ENCODE measurements at regions not wholly inside any gene's neighbourhood (a gene's known extent, or its start where the extent isn't known, plus 50 kb on each side); places are given as distances from the start of the nearest gene placed in this dataset.

GRCh38 chr6:44558024-44558831, 170.7 kb downstream of the CDC5L start:
- no peak overlapping the region for H3K4me3 ChIP-seq (ENCODE audit: control insufficient read depth, low read depth, low read length)
- TF ChIP-seq, protein P1, sequence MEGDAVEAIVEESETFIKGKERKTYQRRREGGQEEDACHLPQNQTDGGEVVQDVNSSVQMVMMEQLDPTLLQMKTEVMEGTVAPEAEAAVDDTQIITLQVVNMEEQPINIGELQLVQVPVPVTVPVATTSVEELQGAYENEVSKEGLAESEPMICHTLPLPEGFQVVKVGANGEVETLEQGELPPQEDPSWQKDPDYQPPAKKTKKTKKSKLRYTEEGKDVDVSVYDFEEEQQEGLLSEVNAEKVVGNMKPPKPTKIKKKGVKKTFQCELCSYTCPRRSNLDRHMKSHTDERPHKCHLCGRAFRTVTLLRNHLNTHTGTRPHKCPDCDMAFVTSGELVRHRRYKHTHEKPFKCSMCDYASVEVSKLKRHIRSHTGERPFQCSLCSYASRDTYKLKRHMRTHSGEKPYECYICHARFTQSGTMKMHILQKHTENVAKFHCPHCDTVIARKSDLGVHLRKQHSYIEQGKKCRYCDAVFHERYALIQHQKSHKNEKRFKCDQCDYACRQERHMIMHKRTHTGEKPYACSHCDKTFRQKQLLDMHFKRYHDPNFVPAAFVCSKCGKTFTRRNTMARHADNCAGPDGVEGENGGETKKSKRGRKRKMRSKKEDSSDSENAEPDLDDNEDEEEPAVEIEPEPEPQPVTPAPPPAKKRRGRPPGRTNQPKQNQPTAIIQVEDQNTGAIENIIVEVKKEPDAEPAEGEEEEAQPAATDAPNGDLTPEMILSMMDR (IDR thresholded peaks at IDR 0.05; ENCODE audit: control insufficient read depth, insufficient read depth, low read depth, low read length, missing control alignments) = no peak
- no peak for DNase-seq (ENCODE audit: low read depth)

GRCh38 chr6:44558832-44559251, 171.3 kb downstream of the CDC5L start:
- DNase-seq (ENCODE audit: low read depth) = no peak
- TF ChIP-seq, protein P1 (IDR thresholded peaks at IDR 0.05; ENCODE audit: control insufficient read depth, insufficient read depth, low read depth, low read length, missing control alignments) = no peak
- no peak overlapping the region for H3K4me3 ChIP-seq (ENCODE audit: control insufficient read depth, low read depth, low read length)

- H3K4me3 ChIP-seq (ENCODE audit: control insufficient read depth, low read depth, low read length) = no peak overlapping the region
- TF ChIP-seq, protein P1 (IDR thresholded peaks at IDR 0.05; ENCODE audit: control insufficient read depth, insufficient read depth, low read depth, low read length, missing control alignments) = no peak
- DNase-seq (ENCODE audit: low read depth) = no peak
Measured at GRCh38 chr6:44559486-44560270, 172.2 kb downstream of the CDC5L start.

DNA sequence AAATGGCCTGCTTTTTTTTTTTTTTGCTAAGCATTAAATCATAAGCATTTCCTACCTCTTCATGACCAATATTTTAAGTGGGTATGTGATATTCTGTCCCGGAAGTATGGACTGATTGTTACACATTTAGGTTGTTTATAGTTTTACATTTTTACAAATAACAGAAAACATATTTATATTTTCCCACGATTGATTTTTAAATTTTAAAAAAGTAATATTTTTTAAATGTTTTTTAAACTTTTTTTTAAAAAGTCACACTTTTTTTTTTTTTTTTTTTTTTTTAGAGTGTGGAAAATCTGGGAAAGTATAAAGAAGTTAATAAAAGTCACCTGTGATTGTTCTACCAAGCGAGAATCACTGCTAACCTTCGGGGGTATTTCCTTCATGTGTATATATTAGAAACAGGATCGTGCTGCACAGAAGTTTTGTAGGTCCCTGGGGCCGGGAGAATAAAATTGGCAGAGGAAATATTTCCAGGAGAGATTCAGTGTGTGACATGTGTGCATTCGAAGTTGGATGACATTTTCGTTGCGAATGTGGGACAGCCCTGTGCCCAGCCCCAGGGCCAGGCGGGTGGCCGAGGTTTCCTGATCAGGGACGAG, 173.1 kb downstream of the CDC5L start:
- TF ChIP-seq, protein P1 (IDR thresholded peaks at IDR 0.05; ENCODE audit: control insufficient read depth, insufficient read depth, low read depth, low read length, missing control alignments) = no peak
- H3K4me3 ChIP-seq (ENCODE audit: control insufficient read depth, low read depth, low read length) = no peak overlapping the region
- no peak for DNase-seq (ENCODE audit: low read depth)

DNA sequence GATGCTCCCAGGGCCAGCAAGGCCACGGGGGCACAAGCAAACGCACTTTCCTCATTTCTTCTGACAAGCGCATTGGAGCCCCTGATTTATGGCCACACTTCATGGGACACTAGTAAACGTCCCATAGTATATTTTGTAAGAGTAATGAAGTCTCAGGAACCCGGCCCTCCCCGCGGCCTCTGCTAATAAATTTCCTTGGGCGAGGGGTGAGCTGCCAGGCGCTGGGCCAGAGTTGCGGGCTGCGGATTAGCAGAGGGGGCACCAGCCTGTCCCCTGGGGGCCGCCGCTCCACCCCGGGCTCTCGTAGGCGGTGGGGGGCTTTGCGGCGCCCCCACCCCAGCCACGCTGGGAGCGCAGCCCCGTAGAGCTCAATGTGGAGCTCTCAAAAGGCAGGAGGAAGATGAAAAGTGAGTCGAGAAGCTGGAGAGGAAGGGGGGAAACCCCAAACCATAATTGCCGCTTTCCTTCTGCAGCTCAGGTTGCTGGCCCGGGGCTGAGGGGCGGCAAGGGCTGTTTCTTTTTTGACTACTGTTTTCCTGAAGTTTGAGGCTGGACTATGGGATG, 173.6 kb downstream of the CDC5L start:
- no peak for DNase-seq (ENCODE audit: low read depth)
- TF ChIP-seq, protein P1 (IDR thresholded peaks at IDR 0.05; ENCODE audit: control insufficient read depth, insufficient read depth, low read depth, low read length, missing control alignments) = no peak
- no peak overlapping the region for H3K4me3 ChIP-seq (ENCODE audit: control insufficient read depth, low read depth, low read length)

Measured in AG09309 (cell line).